ENCODE measurements at regions not wholly inside any gene's neighbourhood (a gene's known extent, or its start where the extent isn't known, plus 50 kb on each side); places are given as distances from the start of the nearest gene placed in this dataset.

DNA sequence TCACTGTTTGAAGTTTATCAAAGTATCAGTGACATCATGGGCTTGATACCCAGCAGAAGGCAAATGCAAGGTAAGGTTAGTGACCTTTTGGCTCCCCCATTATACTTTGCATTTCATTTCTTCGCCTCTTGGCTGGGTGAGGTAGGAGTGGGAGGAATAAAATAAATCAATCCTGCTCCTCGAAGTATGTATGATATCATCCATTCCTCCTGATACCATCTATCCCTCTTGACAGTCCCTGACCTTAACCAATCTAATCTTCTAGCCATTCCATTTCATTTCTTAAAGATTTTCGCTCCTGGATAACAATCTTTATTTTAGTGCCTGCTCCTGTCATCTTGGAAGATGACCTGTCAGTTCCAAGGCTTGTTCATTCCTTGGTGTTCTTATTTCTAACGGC, 1083.3 kb downstream of the NXPH1 start:
- H3K9me3 Mint-ChIP-seq, result no peaks in the 10 kb centered on the region
- Histone ChIP-seq H3K56ac (ENCODE audit: insufficient read length, low read depth, low read length) (no peak overlapping the region), H3K9ac (ENCODE audit: extremely low read depth, insufficient read length, low read length) (no peak overlapping the region), H3T11ph (ENCODE audit: low read length) (no peak overlapping the region), H3K4ac (ENCODE audit: low read depth, low read length) (no peak overlapping the region), H3K4me2 (ENCODE audit: insufficient read depth, insufficient read length, low read length) (no peak overlapping the region), H2BK120ac (ENCODE audit: low read depth, low read length, poor library complexity, severe bottlenecking) (no peak overlapping the region), H2AFZ (ENCODE audit: low read length) (no peak overlapping the region), H3K23me2 (ENCODE audit: insufficient read length, low read depth, low read length, poor library complexity, severe bottlenecking) (no peaks in the 10 kb centered on the region), H2BK12ac (ENCODE audit: insufficient read length, low read depth, low read length) (no peak overlapping the region), H3K27ac (ENCODE audit: insufficient read length, low read depth, low read length) (no peak overlapping the region), H4K8ac (replicated peaks; ENCODE audit: insufficient read length, low read depth, low read length) (no peak overlapping the region), H3K14ac (ENCODE audit: insufficient read depth, low read length) (no peak overlapping the region), H3K18ac (ENCODE audit: insufficient read length, low read depth, low read length) (no peak overlapping the region), H2BK5ac (ENCODE audit: insufficient read length, low read length) (no peak overlapping the region), H3K4me1 (ENCODE audit: insufficient read depth, low read length) (no peaks in the 10 kb centered on the region), H4K5ac (ENCODE audit: insufficient read length, low read depth, low read length) (no peak overlapping the region), H3K9me3 (ENCODE audit: control insufficient read depth, low read depth, low read length) (no peaks in the 10 kb centered on the region), H2BK20ac (ENCODE audit: low read depth, low read length, poor library complexity, severe bottlenecking) (no peak overlapping the region), H2BK15ac (ENCODE audit: low read depth, low read length) (no peak overlapping the region), H2AK5ac (ENCODE audit: insufficient read length, low read length) (no peak overlapping the region), H4K20me1 (ENCODE audit: control insufficient read depth, insufficient read depth, insufficient read length) (no peaks in the 10 kb centered on the region), H4K91ac (ENCODE audit: insufficient read length, low read depth, low read length) (no peak overlapping the region), H3K79me2 (ENCODE audit: insufficient read depth, low read length) (no peaks in the 10 kb centered on the region), H3K79me1 (ENCODE audit: insufficient read depth, low read depth, low read length, poor library complexity, severe bottlenecking) (no peaks in the 10 kb centered on the region), H3K27me3 (ENCODE audit: insufficient read depth, low read length) (no peaks in the 10 kb centered on the region), H3K23ac (ENCODE audit: insufficient read length, low read depth, low read length) (no peak overlapping the region)
- H3K36me3 Mint-ChIP-seq (ENCODE audit: insufficient read depth in 1 of 3, low read depth in 3 of 3), result no peaks in the 10 kb centered on the region
- TF ChIP-seq CTCF (conservative IDR thresholded peaks at IDR 0.05), result no peak
- no peaks in the 10 kb centered on the region for H3K4me1 Mint-ChIP-seq
- no peaks in the 10 kb centered on the region for H3K27me3 Mint-ChIP-seq (ENCODE audit: low read depth)
- WGBS (ENCODE audit: extremely low coverage, insufficient read length, low lambda C conversion rate), result no CpG with 5 or more reads among the region's 4 CpGs
- DNase-seq, result no peak
- no peak overlapping the region; a peak in 1 of 7 replicates for H3K27ac Mint-ChIP-seq
- H3K4me3 Mint-ChIP-seq, result no peak overlapping the region

All from H9 (cell line).